NAMALWA (cell line): ENCODE measurements at regions not wholly inside any gene's neighbourhood (a gene's known extent, or its start where the extent isn't known, plus 50 kb on each side); places are given as distances from the start of the nearest gene placed in this dataset.
"Not testable (repeated sequence)": the region's sequence is repeated elsewhere in the genome, so short reads cannot be mapped to it uniquely, and the experiment has no call there.

Source experiments
- DNase-seq: peaks from one replicate; pipeline ENCODE4 v3.0.0-alpha.2; 2015; ENCODE audit warnings: low spot score

DNA sequence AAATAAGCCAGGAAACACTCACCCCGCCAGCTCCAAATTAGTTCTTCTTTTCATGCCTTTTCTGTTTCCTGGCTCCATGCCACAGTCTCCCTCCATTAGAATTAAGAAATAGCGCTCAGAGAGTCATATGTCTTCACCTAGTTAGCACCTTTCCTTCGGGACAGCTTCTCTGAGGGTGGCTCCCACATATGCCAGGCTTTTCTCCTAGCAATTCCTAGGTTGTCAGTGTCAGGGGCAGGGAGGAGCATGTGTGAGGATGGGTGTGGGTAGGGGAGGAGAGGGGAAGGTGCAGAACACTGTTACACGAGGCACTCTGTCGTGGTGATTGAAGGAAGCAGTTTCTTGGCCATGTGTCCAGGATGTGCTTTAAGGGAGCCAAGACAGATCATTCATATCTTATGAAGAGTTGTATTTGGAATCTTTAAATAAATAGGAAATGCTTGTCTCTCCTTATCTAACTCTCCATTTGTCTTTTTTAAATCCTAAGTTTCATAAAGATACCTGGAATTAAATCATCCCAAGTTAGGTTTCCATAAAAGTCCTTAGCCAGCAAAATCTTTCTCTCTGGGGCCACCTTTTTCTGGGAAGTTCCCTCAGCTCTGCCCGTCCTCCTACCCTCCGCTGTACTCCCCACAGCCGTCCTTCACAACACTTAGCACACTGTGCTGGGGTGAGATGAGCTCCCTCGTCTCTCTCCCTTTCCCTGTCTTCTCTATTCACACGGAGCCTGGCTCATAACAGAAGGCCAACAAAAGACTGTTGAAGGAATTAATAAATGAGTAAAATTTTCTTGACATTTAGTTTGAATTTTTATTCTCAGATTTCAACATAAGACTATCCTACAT is 361.0 kb downstream of the CD83 start:
- DNase-seq = no peak

- DNase-seq = not testable (repeated sequence)
Measured at GRCh38 chr6:14481946-14482345, 364.4 kb downstream of the CD83 start.

- no peak for DNase-seq
Measured at GRCh38 chr6:14487625-14488024, 370.1 kb downstream of the CD83 start.

DNA sequence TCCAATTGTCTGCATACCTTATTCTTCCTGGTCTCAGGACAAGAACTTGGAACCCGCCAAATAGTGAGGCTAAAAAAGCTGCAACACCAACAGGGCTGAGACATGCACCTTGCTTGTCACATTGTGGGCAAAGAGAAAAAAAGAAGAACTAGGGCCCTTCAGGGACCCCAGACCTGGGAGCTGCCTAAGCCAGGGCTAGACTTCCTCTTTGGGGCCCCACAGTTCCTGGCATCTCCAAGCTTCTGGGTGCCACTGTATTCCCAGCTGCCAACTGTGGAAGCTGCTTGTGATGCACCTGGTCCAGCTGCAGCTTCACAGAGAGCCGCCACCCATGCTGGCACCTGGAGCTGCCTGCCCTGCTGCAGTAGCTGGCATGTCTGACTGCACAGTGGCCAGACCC is 370.6 kb downstream of the CD83 start:
- no peak for DNase-seq

GRCh38 chr6:14489445-14489844 is 371.9 kb downstream of the CD83 start:
- DNase-seq = no peak

DNA sequence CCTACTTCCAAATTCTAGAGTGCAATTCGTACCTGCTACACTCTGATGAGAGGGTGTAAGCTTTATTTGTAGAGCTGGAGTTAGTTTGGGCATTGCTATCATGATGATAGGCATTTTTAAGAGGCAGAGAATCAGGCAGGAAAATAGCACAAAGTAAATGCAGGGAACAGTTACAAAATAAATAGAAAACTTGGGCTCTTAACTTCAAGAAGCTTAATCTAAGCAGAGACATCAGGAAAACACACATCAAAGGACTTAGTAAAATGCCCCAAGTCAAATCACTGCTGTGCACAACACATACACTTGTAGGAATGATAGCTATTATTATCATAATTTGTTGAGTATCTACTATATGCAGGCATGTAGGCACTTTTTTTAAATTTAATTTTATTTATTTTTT is 381.2 kb downstream of the CD83 start:
- DNase-seq = no peak

DNA sequence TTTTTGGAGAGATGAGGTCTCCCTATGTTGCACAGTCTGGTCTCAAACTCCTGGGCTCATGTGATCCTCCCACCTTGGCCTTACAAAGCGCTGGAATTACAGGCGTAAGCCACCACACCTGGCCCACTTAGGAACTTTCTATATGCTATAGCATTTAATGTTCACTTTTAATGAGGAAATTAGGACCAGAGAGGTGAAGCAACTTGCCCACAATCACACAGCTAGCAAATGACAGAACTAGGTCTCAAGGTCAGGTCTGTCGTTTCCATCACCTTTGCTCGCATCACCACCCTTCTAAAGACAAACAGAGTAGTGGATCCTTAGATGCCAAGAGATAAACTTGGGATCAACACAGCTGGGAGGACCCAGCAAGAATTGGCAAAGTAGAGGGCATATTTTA is 381.7 kb downstream of the CD83 start:
- no peak for DNase-seq

GRCh38 chr6:14499841-14500240 is 382.3 kb downstream of the CD83 start:
- DNase-seq = no peak

DNA sequence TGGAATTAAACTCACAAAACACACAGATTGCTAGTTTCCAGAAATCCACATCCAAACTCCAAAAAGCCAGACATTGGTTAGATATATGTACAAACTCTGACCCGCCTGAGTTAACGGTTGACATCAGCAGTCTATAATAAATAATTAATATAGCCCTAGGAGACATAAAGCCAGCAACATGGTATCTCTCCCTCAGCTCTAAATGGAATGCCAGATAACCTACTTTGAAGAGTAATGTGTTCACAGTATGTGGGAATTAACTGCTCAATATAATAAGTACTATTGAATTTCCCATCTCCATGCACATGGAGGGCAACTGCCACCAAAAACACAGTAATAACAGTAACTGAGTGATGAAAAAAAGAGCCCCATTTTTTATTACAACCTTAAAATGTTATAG is 383.2 kb downstream of the CD83 start:
- DNase-seq = no peak

DNA sequence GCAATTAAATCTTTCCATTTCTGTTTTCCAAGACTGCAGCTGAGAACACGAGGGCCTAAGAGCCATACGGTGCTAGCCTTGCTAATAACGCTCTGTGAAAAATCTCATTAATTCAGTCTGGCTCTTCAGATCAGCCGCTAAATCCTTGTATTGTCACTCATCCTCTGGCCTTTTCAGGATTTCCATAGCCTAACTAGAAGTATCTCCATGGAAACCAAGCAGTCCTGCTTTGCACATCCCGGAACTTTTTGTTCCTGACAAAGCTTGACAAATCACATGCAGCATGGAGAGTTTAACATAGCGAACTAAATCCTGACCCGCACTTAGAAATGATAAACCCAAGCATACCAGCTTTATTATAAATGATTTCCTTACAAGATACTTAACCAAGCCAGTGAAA is 383.7 kb downstream of the CD83 start:
- no peak for DNase-seq

- no peak for DNase-seq
Measured at GRCh38 chr6:14501914-14502313, 384.3 kb downstream of the CD83 start.

- no peak for DNase-seq
Measured at GRCh38 chr6:14502551-14502950, 385.0 kb downstream of the CD83 start.

- no peak for DNase-seq
Measured at GRCh38 chr6:14505401-14505800, 387.8 kb downstream of the CD83 start.

DNA sequence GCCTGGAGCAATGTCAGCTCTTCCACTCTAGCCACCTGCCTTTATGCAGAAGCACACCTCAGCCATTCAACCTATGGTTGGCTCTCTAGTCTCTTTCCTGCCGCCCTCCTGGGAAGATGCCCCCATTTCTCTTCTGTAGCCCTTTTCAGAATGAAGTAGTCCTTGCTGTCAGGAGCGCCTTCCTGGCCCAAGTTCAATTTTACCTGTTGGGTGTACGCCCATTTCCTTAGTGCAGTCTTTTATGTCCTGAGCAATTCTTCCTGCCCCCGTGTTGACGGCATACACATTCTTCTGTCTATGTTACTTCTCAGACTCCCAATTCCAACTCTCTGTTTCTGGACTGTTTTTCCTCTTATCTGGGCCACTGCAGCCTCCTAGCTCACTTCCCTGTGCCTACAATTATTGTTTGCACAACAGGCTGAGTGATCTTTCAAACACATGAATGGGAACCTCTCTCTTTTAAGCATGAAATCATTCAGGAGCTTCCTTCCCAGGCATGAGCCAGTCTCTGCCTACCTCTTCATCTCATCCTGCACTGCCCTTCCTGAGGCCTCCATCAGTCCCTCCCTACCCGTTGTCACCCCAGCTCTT is 389.2 kb downstream of the CD83 start:
- no peak for DNase-seq

- DNase-seq = no peak
Measured at GRCh38 chr6:14509120-14509519, 391.5 kb downstream of the CD83 start.

GRCh38 chr6:14510038-14510437 is 392.5 kb downstream of the CD83 start:
- no peak for DNase-seq

DNA sequence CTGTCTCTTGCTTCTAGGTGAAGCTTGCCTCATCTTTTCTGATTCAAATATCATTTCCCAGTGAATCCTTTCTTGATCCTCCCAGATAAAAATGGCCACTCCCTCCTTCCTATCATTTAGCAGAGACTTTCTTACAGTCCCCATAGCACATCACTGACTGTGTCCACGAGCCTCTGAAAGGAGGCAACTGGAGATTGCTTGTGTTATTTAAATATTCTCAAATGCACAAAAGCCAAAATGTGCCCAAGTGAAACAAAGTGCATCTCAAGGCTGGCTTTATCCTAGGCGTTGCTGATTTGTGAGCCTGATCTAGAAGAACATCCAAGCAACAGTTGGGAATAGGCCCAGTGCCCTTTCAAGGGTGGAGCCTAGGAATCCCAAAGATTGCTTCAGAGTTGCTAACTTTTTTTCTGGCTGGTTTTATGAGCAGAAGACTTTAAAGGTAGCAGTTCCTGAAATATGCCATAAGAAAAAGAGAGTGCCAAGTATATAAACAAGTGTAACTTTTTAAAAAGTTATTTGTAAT is 393.6 kb downstream of the CD83 start:
- no peak for DNase-seq

DNA sequence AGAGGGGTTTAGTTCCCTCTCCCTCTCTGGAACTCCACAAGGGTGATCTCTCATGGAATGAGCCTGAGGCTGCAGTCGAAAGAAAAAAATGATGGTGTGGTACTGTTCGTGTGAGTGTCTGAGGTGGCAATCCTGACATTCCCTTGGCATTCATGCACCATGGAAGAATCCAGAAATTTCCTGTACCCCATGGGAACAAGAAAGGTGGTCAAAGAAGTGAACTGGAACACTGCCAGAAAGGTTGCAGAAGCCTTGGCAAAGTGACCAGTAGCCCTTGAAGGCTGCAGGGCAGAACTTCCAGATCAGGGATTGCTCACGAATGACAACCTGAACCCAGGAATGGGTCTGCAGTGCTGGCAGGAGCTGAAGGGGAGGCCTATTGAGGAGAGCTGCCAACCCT is 394.7 kb downstream of the CD83 start:
- no peak for DNase-seq

- DNase-seq = no peak
Measured at GRCh38 chr6:14513496-14514393, 396.2 kb downstream of the CD83 start.

GRCh38 chr6:14516956-14517355 is 399.4 kb downstream of the CD83 start:
- DNase-seq = no peak

DNA sequence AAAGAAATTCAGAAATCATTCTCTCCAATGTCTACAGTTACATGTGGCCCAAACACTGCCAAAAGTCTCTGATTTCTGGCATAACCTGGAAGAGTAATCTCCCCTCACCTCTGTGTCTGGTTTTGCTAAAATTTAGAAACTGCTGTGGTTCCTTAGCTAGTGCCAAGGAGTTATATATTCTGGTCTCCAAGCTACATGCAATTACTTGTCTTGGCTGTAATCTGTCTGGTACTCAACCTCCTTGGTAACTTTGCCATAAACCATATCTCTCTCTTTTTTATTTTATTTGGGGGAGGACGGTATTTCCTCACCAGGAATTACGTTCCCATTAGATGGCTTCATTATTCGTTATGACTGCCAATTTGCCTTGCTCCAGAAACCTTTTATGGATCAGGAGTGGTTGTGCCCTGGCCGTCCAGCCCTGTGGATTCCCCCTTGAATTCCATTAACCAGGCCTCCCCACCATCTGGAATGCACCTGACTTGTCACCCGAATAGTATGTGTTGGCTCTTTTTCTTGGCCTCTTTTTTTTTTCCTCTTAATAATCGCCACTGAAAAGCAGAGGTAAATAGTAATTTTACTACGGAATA is 400.0 kb downstream of the CD83 start:
- no peak for DNase-seq

DNA sequence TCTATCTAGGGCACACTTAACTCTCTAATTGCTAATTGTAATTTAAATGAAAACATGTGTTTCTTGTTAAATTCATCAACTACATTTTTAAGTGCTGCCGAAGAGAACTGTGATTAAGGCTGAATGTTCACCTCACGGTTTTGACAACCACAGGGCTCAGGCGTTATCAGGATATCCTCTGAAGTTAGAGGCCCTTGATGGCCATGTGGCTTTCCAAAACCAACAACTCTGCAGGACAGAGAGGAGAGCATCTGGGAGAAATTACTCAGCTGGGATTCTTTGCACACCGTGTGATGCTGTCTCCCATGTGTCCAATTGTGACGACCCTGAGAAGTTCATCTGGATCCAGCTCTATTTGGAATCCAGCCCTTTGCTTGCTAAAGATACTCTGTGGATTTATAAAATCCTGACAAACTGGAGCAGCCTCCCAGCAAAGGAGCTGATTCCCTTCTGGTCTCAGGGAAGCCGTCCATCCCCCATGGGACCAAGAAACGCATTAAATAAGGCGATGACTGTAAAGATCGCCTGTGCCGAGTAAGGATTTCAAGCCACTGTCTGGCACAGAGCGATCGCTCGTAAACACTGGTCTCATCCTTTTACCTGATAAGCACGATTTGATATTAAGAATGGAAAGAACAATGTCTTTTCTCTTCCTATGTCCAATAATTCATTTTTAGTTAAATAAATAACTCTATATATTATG is 401.1 kb downstream of the CD83 start:
- no peak for DNase-seq
